Karpas-422 (cell line): ENCODE measurements at regions not wholly inside any gene's neighbourhood (a gene's known extent, or its start where the extent isn't known, plus 50 kb on each side); places are given as distances from the start of the nearest gene placed in this dataset.

Experiments
- DNase-seq: peaks from one replicate; pipeline ENCODE4 v3.0.0-alpha.2; 2015
- H2AFZ ChIP-seq: fragments of 200-600 bp; sonication (generic); 2 replicates; pipeline ENCODE4 v1.6.1; 2014; ENCODE audit warnings: antibody characterized with exemption, low read length, mixed read lengths
- H3K27ac ChIP-seq: fragments of 200-600 bp; sonication (generic); 2 replicates; pipeline ENCODE4 v1.5.1; 2014; ENCODE audit warnings: mild to moderate bottlenecking, low read length, moderate library complexity
- H3K27me3 ChIP-seq: fragments of 200-600 bp; sonication (generic); 2 replicates; pipeline ENCODE4 v1.6.1; 2014; ENCODE audit warnings: low read length, mixed read lengths
- H3K36me3 ChIP-seq: fragments of 200-600 bp; sonication (generic); 2 replicates; pipeline ENCODE4 v1.6.1; 2014; ENCODE audit warnings: low read length, mixed read lengths; ENCODE audit not compliant: insufficient read depth
- H3K4me1 ChIP-seq: fragments of 200-600 bp; sonication (generic); 2 replicates; pipeline ENCODE4 v1.6.1; 2014; ENCODE audit warnings: mild to moderate bottlenecking, low read length, mixed read lengths
- H3K4me2 ChIP-seq: fragments of 200-600 bp; sonication (generic); 2 replicates; pipeline ENCODE4 v1.6.1; 2014; ENCODE audit warnings: low read length, low read depth, mild to moderate bottlenecking; ENCODE audit not compliant: poor library complexity, severe bottlenecking
- H3K4me3 ChIP-seq: fragments of 200-600 bp; sonication (generic); 2 replicates; pipeline ENCODE4 v1.5.1; 2014; ENCODE audit warnings: mild to moderate bottlenecking, antibody characterized with exemption, low read length, mixed read lengths
- H3K79me2 ChIP-seq: fragments of 200-600 bp; sonication (generic); 2 replicates; pipeline ENCODE4 v1.6.1; 2014; ENCODE audit warnings: mild to moderate bottlenecking, low read length, mixed read lengths
- H3K9ac ChIP-seq: fragments of 200-600 bp; sonication (generic); 2 replicates; pipeline ENCODE4 v1.6.0; 2014; ENCODE audit warnings: low read length
- H3K9me2 ChIP-seq: fragments of 200-600 bp; sonication (generic), shearing (Covaris generic); replicated peaks from 2 replicates; pipeline ENCODE4 v1.6.0; 2014; ENCODE audit warnings: mild to moderate bottlenecking, low read length, moderate library complexity; ENCODE audit not compliant: insufficient read depth
- H3K9me3 ChIP-seq: fragments of 300-700, 200-600 bp; sonication (generic); 2 replicates; pipeline ENCODE4 v1.6.1; 2014; ENCODE audit warnings: low read length, mixed read lengths
- H4K20me1 ChIP-seq: fragments of 200-600 bp; sonication (generic); 2 replicates; pipeline ENCODE4 v1.6.1; 2014; ENCODE audit warnings: mild to moderate bottlenecking, antibody characterized with exemption, low read length, low read depth; ENCODE audit not compliant: insufficient read depth

- H3K27ac ChIP-seq: no peak overlapping the region
- H3K4me2 ChIP-seq: no peak overlapping the region
These were observed 66.7 kb downstream of the CD164 start for GRCh38 chr6:109315341-109316110.

GRCh38 chr6:109314313-109314712, 68.0 kb downstream of the CD164 start:
- H3K9ac ChIP-seq: no peak overlapping the region
- no peaks in the 10 kb centered on the region for H4K20me1 ChIP-seq
- H3K4me3 ChIP-seq: no peak overlapping the region
- no peaks in the 10 kb centered on the region for H3K9me3 ChIP-seq
- no peak overlapping the region for H3K4me2 ChIP-seq
- no peaks in the 10 kb centered on the region for H3K36me3 ChIP-seq
- no peak overlapping the region for H2AFZ ChIP-seq
- DNase-seq: no peak
- no peaks in the 10 kb centered on the region for H3K79me2 ChIP-seq
- no peaks in the 10 kb centered on the region for H3K9me2 ChIP-seq
- H3K4me1 ChIP-seq: no peaks in the 10 kb centered on the region
- H3K27ac ChIP-seq: no peak overlapping the region
- H3K27me3 ChIP-seq: no peaks in the 10 kb centered on the region

More at GRCh38 chr6:109315341-109316110, 66.7 kb downstream of the CD164 start:
- H3K36me3 ChIP-seq: no peaks in the 10 kb centered on the region
- no peaks in the 10 kb centered on the region for H3K9me3 ChIP-seq
- H4K20me1 ChIP-seq: no peaks in the 10 kb centered on the region
- H3K27me3 ChIP-seq: no peaks in the 10 kb centered on the region
- no peak for DNase-seq
- no peaks in the 10 kb centered on the region for H3K79me2 ChIP-seq
- no peak overlapping the region for H2AFZ ChIP-seq
- no peaks in the 10 kb centered on the region for H3K4me1 ChIP-seq
- no peak overlapping the region for H3K4me3 ChIP-seq
- H3K9ac ChIP-seq: no peak overlapping the region
- no peaks in the 10 kb centered on the region for H3K9me2 ChIP-seq

GRCh38 chr6:109313139-109313538, 69.1 kb downstream of the CD164 start:
- Histone ChIP-seq H3K79me2 (no peaks in the 10 kb centered on the region), H3K4me1 (no peaks in the 10 kb centered on the region), H3K9ac (no peak overlapping the region), H3K4me2 (no peak overlapping the region), H4K20me1 (no peaks in the 10 kb centered on the region), H3K27ac (no peak overlapping the region), H3K9me3 (no peaks in the 10 kb centered on the region), H3K36me3 (no peaks in the 10 kb centered on the region), H3K9me2 (no peaks in the 10 kb centered on the region), H3K4me3 (no peak overlapping the region), H2AFZ (no peak overlapping the region), H3K27me3 (no peaks in the 10 kb centered on the region)
- no peak for DNase-seq

DNA sequence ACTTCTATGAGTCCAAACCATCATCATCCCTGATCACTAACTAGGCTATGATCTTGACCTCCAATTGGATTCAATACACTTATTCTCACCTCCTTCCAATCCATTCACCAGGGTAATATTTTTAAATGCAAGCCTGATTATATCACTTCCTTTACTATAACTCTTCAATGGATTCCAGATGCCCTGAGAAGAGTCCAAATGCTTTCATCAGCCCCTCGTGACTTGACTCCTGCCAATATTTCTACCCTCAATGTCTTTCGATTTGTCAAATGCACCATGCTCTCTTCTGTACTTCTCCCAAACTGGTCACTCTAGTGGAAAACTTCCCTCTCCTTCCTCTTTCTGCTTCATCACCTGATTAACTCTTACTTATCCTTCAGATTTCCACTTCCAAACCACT, 70.8 kb downstream of the CD164 start:
- Histone ChIP-seq H3K9ac (no peak overlapping the region), H3K4me1 (no peaks in the 10 kb centered on the region), H2AFZ (no peak overlapping the region), H3K27me3 (no peaks in the 10 kb centered on the region), H3K4me3 (no peak overlapping the region), H3K79me2 (no peaks in the 10 kb centered on the region), H3K4me2 (no peak overlapping the region), H3K36me3 (no peaks in the 10 kb centered on the region), H3K9me3 (no peaks in the 10 kb centered on the region), H3K27ac (no peak overlapping the region), H3K9me2 (no peaks in the 10 kb centered on the region), H4K20me1 (no peaks in the 10 kb centered on the region)
- DNase-seq: no peak

DNA sequence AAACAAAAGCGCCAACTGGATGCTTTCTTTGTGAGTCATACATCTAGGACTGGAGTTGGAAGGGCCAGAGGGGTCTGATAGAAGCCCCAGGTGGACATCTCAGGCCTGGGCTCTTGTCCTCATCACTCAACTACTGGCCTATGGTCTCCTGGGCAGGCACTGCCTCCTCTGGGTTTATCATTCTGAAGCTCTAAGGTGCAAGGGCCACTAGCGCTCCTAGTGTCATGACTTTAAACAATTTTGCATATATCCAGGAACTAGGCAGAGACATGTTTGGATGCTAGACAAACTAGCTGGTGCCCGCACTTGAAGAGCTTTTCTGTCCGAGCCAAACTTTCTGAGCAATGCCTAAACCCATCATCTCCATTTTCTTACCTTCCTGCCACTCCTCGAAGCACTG, 72.3 kb downstream of the CD164 start:
- Histone ChIP-seq H3K79me2 (no peaks in the 10 kb centered on the region), H3K27ac (no peak overlapping the region), H3K36me3 (no peaks in the 10 kb centered on the region)

GRCh38 chr6:109308018-109308492, 74.2 kb downstream of the CD164 start:
- Histone ChIP-seq H3K27ac (no peak overlapping the region), H3K9me3 (no peaks in the 10 kb centered on the region), H2AFZ (no peak overlapping the region), H3K4me2 (no peak overlapping the region), H3K79me2 (no peaks in the 10 kb centered on the region), H3K27me3 (no peaks in the 10 kb centered on the region), H3K36me3 (no peaks in the 10 kb centered on the region), H4K20me1 (no peaks in the 10 kb centered on the region), H3K9ac (no peak overlapping the region), H3K4me1 (peaks cover 16% of the 10 kb centered on the region), H3K4me3 (no peak overlapping the region), H3K9me2 (no peaks in the 10 kb centered on the region)
- no peak for DNase-seq

More for the DNA sequence above, 72.3 kb downstream of the CD164 start:
- H2AFZ ChIP-seq: no peak overlapping the region
- no peaks in the 10 kb centered on the region for H3K9me3 ChIP-seq
- no peak overlapping the region for H3K9ac ChIP-seq
- H3K4me1 ChIP-seq: peaks cover 2% of the 10 kb centered on the region
- DNase-seq: no peak
- no peaks in the 10 kb centered on the region for H4K20me1 ChIP-seq
- no peaks in the 10 kb centered on the region for H3K27me3 ChIP-seq
- no peak overlapping the region for H3K4me3 ChIP-seq
- H3K9me2 ChIP-seq: no peaks in the 10 kb centered on the region
- H3K4me2 ChIP-seq: no peak overlapping the region

DNA sequence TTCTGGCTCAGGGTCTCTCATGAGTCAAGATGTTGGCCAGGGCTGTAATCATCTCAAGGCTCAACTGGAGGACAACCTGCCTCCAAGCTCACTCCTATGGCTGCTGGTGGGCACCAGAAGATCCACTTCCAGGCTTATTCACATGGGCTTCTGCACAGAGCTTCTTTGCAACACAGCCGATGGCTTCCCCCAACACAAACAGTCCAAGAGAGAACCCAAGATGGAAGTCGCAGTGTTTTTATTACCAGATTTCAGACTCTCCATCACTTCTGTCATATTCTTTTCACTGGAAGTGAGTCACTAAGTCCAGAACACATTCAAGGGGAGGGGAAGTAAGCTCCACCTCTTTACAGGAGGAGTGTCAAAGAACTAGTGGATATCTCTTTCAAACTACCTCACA, 75.5 kb downstream of the CD164 start:
- H3K27me3 ChIP-seq: no peaks in the 10 kb centered on the region
- H3K36me3 ChIP-seq: no peaks in the 10 kb centered on the region
- H3K9ac ChIP-seq: no peak overlapping the region
- no peak overlapping the region for H2AFZ ChIP-seq
- no peak overlapping the region for H3K27ac ChIP-seq
- H3K4me2 ChIP-seq: no peak overlapping the region
- H3K4me1 ChIP-seq: peaks cover 16% of the 10 kb centered on the region
- no peak for DNase-seq
- no peak overlapping the region for H3K4me3 ChIP-seq
- H3K9me2 ChIP-seq: no peaks in the 10 kb centered on the region
- H4K20me1 ChIP-seq: no peaks in the 10 kb centered on the region
- H3K79me2 ChIP-seq: no peaks in the 10 kb centered on the region
- no peaks in the 10 kb centered on the region for H3K9me3 ChIP-seq

- H2AFZ ChIP-seq: no peak overlapping the region
- no peak for DNase-seq
- H3K9me3 ChIP-seq: no peaks in the 10 kb centered on the region
- no peaks in the 10 kb centered on the region for H3K27me3 ChIP-seq
- no peak overlapping the region for H3K9ac ChIP-seq
- H3K36me3 ChIP-seq: no peaks in the 10 kb centered on the region
- H4K20me1 ChIP-seq: no peaks in the 10 kb centered on the region
- H3K4me3 ChIP-seq: no peak overlapping the region
- H3K4me2 ChIP-seq: no peak overlapping the region
- no peak overlapping the region for H3K27ac ChIP-seq
- peaks cover 16% of the 10 kb centered on the region for H3K4me1 ChIP-seq
- no peaks in the 10 kb centered on the region for H3K79me2 ChIP-seq
- H3K9me2 ChIP-seq: no peaks in the 10 kb centered on the region
These were observed 77.2 kb downstream of the CD164 start for GRCh38 chr6:109305028-109305427.
